BJ (cell line): ENCODE measurements at regions not wholly inside any gene's neighbourhood (a gene's known extent, or its start where the extent isn't known, plus 50 kb on each side); places are given as distances from the start of the nearest gene placed in this dataset.

Experiments
- CTCF ChIA-PET: fragments of 350-600 bp; formaldehyde crosslinking; extraction: SDS; loops from one replicate; lab custom pipeline; 2021; ENCODE audit warnings: antibody characterized with exemption, inconsistent platforms; lab: Yijun Ruan, JAX
- POLR2A ChIA-PET: fragments of 300-600 bp; sonication (Branson Sonifier 250); formaldehyde crosslinking; extraction: SDS; loops from one replicate; lab custom pipeline; 2021; ENCODE audit warnings: antibody characterized with exemption; lab: Charles Lee
- DNase-seq: peaks from one replicate; pipeline ENCODE4 v3.0.0-alpha.2; 2011; ENCODE audit warnings: low read depth
- H3K27me3 ChIP-seq: 2 replicates; pipeline ENCODE4 v1.6.0; 2011; ENCODE audit warnings: low read length; ENCODE audit not compliant: control insufficient read depth, insufficient read depth
- H3K36me3 ChIP-seq: 2 replicates; pipeline ENCODE4 v1.5.1; 2011; ENCODE audit warnings: low read length; ENCODE audit not compliant: control insufficient read depth, insufficient read depth
- H3K4me3 ChIP-seq: 2 replicates; pipeline ENCODE4 v1.5.1; 2011; ENCODE audit warnings: low read depth, mild to moderate bottlenecking, control low read depth, low read length
- TF ChIP-seq, protein P1 (sequence below): IDR thresholded peaks from 2 replicates; pipeline ENCODE4 v1.5.1; 2011; ENCODE audit warnings: low read depth, mild to moderate bottlenecking, control low read depth, inconsistent platforms, low read length, moderate library complexity; ENCODE audit not compliant: insufficient read depth

DNA sequence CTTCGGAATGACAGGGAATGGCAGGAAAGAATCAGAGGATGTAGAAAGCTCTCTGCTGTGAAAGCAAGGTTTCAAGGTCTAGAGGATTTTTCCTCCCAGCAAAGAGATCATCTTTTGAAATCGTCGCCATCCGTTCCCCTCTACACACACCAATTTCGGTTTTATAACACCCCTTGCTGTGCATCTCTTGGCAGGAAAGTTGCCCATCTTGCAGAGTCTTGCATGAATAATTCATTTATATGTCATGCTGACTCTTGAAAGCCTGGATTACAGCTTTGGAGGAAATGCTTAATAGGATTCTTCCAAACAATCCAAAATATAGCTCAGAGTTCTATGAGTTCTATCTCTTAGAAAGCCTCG lies 262.7 kb downstream of the CHL1 start:
- Histone ChIP-seq H3K27me3 (no peaks in the 10 kb centered on the region), H3K36me3 (no peaks in the 10 kb centered on the region), H3K4me3 (no peak overlapping the region)
- ChIA-PET CTCF (no interaction called here), POLR2A (no interaction called here)
- no peak for DNase-seq
- TF ChIP-seq, protein P1, sequence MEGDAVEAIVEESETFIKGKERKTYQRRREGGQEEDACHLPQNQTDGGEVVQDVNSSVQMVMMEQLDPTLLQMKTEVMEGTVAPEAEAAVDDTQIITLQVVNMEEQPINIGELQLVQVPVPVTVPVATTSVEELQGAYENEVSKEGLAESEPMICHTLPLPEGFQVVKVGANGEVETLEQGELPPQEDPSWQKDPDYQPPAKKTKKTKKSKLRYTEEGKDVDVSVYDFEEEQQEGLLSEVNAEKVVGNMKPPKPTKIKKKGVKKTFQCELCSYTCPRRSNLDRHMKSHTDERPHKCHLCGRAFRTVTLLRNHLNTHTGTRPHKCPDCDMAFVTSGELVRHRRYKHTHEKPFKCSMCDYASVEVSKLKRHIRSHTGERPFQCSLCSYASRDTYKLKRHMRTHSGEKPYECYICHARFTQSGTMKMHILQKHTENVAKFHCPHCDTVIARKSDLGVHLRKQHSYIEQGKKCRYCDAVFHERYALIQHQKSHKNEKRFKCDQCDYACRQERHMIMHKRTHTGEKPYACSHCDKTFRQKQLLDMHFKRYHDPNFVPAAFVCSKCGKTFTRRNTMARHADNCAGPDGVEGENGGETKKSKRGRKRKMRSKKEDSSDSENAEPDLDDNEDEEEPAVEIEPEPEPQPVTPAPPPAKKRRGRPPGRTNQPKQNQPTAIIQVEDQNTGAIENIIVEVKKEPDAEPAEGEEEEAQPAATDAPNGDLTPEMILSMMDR, result no peak

DNA sequence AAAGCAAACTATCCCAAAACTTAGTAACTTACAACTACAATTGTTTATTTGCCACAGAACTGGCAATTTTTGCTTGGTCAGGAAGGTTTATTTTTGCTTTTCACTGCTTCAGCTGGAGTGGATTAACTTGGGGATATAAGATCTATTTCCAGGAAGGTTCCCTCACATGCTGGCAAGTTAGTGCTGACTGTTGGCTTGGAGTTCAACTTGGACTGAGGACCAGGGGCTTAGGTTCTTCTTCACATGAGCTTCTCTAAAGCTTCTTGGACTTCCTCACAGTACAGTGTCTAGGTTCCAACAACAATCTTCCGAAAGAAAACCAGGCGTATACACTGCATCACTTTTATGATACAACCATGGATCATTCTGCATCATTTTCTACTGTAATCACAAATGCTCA lies 264.4 kb downstream of the CHL1 start:
- Histone ChIP-seq H3K4me3 (no peak overlapping the region), H3K27me3 (no peaks in the 10 kb centered on the region), H3K36me3 (no peaks in the 10 kb centered on the region)
- DNase-seq, result no peak
- POLR2A ChIA-PET, result no interaction called here
- TF ChIP-seq, protein P1, result no peak
- CTCF ChIA-PET, result no interaction called here

DNA sequence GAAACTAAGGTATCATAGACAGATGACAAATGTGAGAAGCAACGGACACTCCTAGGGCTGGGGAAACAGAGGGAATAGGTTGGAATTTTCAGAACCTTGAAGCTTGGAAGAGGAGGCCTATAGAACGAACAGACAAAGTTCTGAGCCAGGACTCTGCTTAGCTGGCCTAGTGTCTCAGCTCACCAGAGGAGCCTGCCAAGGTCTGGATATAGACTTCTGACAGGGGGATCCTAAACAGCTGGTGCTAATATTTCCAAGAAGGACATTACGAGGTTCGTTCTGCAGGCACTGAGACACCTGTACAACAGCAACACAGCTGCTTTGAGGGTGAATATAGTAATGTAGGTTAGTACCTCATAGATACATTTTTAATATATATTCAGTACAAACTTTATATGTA lies 266.3 kb downstream of the CHL1 start:
- TF ChIP-seq, protein P1, result no peak
- DNase-seq, result no peak
- no peak overlapping the region for H3K4me3 ChIP-seq
- H3K36me3 ChIP-seq, result no peaks in the 10 kb centered on the region
- no peaks in the 10 kb centered on the region for H3K27me3 ChIP-seq
- ChIA-PET CTCF (no interaction called here), POLR2A (no interaction called here)

DNA sequence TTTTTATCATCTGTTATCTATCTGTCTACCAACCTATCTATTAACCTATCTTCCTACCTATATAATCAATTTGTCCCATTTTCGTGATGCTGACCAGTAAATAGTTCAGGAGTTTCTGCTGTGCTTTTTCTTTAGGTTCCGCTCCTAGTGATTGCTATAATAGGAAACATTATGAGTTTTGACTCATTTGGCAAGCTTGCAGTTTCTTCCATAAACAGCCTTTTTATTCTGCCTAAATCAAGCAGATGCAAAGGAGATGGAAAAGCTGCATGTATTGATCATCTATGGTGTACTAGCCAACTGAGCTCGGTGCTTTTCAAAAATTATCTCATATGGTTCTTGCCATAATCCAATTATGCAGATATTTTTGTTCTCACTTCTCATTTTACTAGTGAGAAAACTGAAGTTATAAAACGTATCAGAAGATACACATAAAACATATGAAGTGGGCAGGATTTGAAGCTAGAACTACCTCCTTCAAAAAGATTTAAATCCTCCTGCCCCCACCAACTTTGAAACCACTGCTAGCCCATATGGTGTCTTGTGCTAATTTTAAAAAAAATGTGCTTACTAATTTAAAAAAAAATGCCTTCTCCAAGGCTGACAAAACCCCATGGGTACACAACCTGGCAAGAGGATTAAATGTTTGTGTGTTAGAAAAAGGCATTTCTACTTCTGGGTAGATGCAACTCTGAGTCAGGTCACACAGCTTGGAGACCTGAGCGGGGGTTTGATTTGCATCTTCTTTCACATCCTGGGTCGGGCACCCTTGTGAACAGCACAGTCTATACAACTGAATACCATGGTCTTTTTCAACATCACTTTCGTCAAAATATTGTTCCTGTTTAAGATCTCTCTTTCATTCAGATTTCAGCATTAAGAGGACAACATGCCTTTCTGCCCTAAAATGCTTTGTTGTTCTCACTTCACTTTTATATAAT lies 267.0 kb downstream of the CHL1 start:
- TF ChIP-seq, protein P1, result no peak
- DNase-seq, result no peak
- no peaks in the 10 kb centered on the region for H3K27me3 ChIP-seq
- no peaks in the 10 kb centered on the region for H3K36me3 ChIP-seq
- no peak overlapping the region for H3K4me3 ChIP-seq
- ChIA-PET POLR2A (no interaction called here), CTCF (no interaction called here)

DNA sequence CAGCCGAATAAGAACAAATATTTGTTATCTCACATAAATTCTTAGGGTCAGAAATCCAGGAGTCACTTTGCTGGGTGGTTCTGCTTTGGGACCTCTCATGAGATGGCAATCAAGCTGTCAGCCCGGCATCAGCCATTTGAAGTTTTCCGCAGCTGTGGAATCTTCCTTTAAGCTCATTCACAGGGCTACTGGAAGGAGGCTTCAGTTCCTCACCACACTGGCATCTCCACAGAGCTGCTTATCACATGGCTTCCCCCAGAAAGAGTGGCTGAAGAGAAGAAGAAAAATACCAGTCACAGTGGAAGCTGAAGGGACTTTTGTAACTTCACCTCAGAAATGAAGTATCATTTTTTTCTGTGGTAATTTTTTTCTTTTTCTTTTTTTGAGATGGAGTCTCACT lies 267.7 kb downstream of the CHL1 start:
- ChIA-PET CTCF (no interaction called here), POLR2A (no interaction called here)
- no peaks in the 10 kb centered on the region for H3K27me3 ChIP-seq
- DNase-seq, result no peak
- TF ChIP-seq, protein P1, result no peak
- no peaks in the 10 kb centered on the region for H3K36me3 ChIP-seq
- H3K4me3 ChIP-seq, result no peak overlapping the region
